Subcutaneous abdominal adipose tissue (tissue), 5 donors: ENCODE measurements at regions not wholly inside any gene's neighbourhood (a gene's known extent, or its start where the extent isn't known, plus 50 kb on each side); places are given as distances from the start of the nearest gene placed in this dataset.
"Not testable (repeated sequence)": the region's sequence is repeated elsewhere in the genome, so short reads cannot be mapped to it uniquely, and the experiment has no call there.

ENCODE experiments used
- H3K27ac ChIP-seq: one replicate; pipeline ENCODE4 v1.7.0; 2013; ENCODE audit warnings: low read depth, mild to moderate bottlenecking, inconsistent platforms, low read length, moderate library complexity
- H3K27me3 ChIP-seq, 5 donors: one replicate each; pipeline ENCODE4 v1.7.0; 2013; ENCODE audit warnings: low read length in 5 of 5, inconsistent platforms in 1 of 5; ENCODE audit not compliant: control insufficient read depth in 5 of 5, insufficient read depth in 4 of 5
- H3K36me3 ChIP-seq, 5 donors: one replicate each; pipeline ENCODE4 v1.7.0; 2013; ENCODE audit warnings: low read length in 5 of 5; ENCODE audit not compliant: control insufficient read depth in 5 of 5, insufficient read depth in 5 of 5
- H3K4me1 ChIP-seq, 5 donors: one replicate each; pipeline ENCODE4 v1.7.0; 2013; ENCODE audit warnings: low read length in 5 of 5, mild to moderate bottlenecking in 3 of 5, moderate library complexity in 1 of 5; ENCODE audit not compliant: control insufficient read depth in 5 of 5, insufficient read depth in 5 of 5
- H3K4me3 ChIP-seq, 5 donors: one replicate each; pipeline ENCODE4 v1.7.0; 2013; ENCODE audit warnings: low read length in 5 of 5, low read depth in 1 of 5
- H3K9ac ChIP-seq, 5 donors: one replicate each; pipeline ENCODE4 v1.7.0; 2013; ENCODE audit warnings: low read length in 5 of 5, mild to moderate bottlenecking in 4 of 5, moderate library complexity in 3 of 5
- H3K9me3 ChIP-seq, 5 donors: one replicate each; pipeline ENCODE4 v1.7.0; 2013; ENCODE audit warnings: low read length in 5 of 5; ENCODE audit not compliant: control insufficient read depth in 5 of 5
- donor health status: healthy.
- donor health status: healthy.
- donor health status: healthy.
- donor health status: healthy.
- donor health status: healthy.

- Histone ChIP-seq H3K27ac (no peak overlapping the region), H3K36me3 (no peaks in the 10 kb centered on the region), H3K9ac (no peak overlapping the region), H3K27me3 (peaks cover 0 to 33% (median 5%) of the 10 kb centered on the region in 5 donors), H3K9me3 (peaks cover 0 to 13% (median 9%) of the 10 kb centered on the region in 5 donors), H3K4me3 (no peak overlapping the region), H3K4me1 (peaks cover 0 to 15% (median 8%) of the 10 kb centered on the region in 5 donors)
These were observed 404.5 kb downstream of the BCOR start for GRCh38 chrX:39693298-39693697.

GRCh38 chrX:39702636-39703035, 395.1 kb downstream of the BCOR start:
- H3K4me3 ChIP-seq, H3K4me1 ChIP-seq, H3K9me3 ChIP-seq, H3K9ac ChIP-seq, H3K27ac ChIP-seq, H3K36me3 ChIP-seq: not testable (repeated sequence)
- H3K27me3 ChIP-seq = peaks cover 0 to 12% (median 7%) of the 10 kb centered on the region in 5 donors

DNA sequence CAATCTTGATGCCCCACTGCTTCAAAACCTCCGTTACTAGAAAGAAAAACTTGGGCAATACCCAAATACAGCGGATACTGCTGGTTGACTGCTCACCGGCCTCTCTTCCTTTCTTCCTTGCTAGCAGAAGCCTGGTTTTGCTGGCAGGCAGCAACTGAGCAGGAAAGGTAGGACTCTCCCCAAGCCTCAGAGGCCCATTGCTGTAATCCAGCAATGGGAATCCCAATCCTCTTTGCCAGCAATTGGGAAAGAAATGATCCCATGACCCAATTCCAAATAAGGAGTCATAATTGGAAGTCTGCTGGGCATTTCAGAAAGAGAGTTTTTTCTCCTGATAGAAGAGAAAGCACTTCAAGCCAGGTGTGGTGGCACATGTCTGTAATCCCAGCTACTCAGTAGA, 394.5 kb downstream of the BCOR start:
- Histone ChIP-seq H3K4me1 (peaks cover 0 to 2% (median 0%) of the 10 kb centered on the region in 5 donors), H3K9me3 (peaks cover 0 to 7% (median 4%) of the 10 kb centered on the region in 5 donors), H3K27ac (no peak overlapping the region), H3K27me3 (peaks cover 0 to 12% (median 7%) of the 10 kb centered on the region in 5 donors), H3K36me3 (no peaks in the 10 kb centered on the region), H3K9ac (no peak overlapping the region), H3K4me3 (no peak overlapping the region)

- Histone ChIP-seq H3K9ac (no peak overlapping the region), H3K9me3 (peaks cover 0 to 13% (median 7%) of the 10 kb centered on the region in 5 donors), H3K4me1 (peaks cover 0 to 2% (median 0%) of the 10 kb centered on the region in 5 donors), H3K27ac (no peak overlapping the region), H3K27me3 (peaks cover 0 to 13% (median 12%) of the 10 kb centered on the region in 5 donors), H3K4me3 (no peak overlapping the region), H3K36me3 (no peaks in the 10 kb centered on the region)
These were observed 393.2 kb downstream of the BCOR start for GRCh38 chrX:39704590-39704989.

- no peak overlapping the region for H3K4me3 ChIP-seq
- H3K4me1 ChIP-seq = peaks cover 0 to 2% (median 0%) of the 10 kb centered on the region in 5 donors
- peaks cover 0 to 13% (median 7%) of the 10 kb centered on the region in 5 donors for H3K9me3 ChIP-seq
- H3K27ac ChIP-seq = no peak overlapping the region
- no peaks in the 10 kb centered on the region for H3K36me3 ChIP-seq
- peaks cover 0 to 8% (median 7%) of the 10 kb centered on the region in 5 donors for H3K27me3 ChIP-seq
- no peak overlapping the region for H3K9ac ChIP-seq
These were observed 392.5 kb downstream of the BCOR start for GRCh38 chrX:39705290-39705689.

DNA sequence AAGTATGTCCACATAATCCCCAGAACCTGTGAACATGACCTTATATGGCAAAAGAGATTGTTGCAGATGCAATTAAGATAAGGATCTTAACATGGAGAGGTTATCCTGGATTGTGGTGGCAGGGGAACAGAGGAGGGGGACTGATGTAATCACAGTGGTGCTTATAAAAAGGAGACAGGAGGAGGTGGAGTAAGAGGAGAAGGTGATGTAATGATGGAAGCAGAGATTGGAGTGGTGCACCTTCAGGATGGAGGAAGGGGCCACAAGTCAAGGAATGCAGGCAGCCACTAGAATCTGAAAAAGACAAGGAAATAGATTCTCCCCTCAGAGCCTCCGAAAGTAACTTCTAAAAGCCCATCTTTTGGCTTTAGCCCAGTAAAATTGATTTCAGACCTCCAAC, 388.4 kb downstream of the BCOR start:
- Histone ChIP-seq H3K9me3 (peaks cover 0 to 11% (median 0%) of the 10 kb centered on the region in 5 donors), H3K4me3 (no peak overlapping the region), H3K27me3 (peaks cover 0 to 9% (median 2%) of the 10 kb centered on the region in 5 donors), H3K36me3 (no peaks in the 10 kb centered on the region), H3K9ac (no peak overlapping the region), H3K27ac (no peak overlapping the region), H3K4me1 (no peaks in the 10 kb centered on the region)

DNA sequence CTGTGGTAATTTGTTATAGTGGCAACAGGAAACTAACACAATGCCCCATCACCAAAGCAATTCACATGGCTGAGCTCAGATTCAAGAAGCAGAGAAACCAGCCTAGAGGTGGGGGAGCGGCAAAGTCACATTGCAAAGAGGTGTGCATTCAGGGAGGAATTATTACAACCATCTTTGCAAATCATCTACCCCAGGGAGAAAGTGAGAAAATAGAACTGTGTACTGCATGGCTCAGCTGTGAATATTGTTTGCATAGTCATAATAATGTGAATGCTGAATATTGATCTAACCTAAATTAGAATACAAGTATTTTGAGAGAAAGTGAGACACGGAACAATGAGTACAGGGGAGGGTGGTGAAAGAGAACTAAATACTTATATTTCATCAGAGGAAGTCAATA, 387.9 kb downstream of the BCOR start:
- Histone ChIP-seq H3K9me3 (peaks cover 0 to 11% (median 0%) of the 10 kb centered on the region in 5 donors), H3K36me3 (no peaks in the 10 kb centered on the region), H3K9ac (no peak overlapping the region), H3K4me3 (no peak overlapping the region), H3K27ac (no peak overlapping the region), H3K27me3 (peaks cover 0 to 12% (median 2%) of the 10 kb centered on the region in 5 donors), H3K4me1 (no peaks in the 10 kb centered on the region)

GRCh38 chrX:39710776-39711175, 387.0 kb downstream of the BCOR start:
- peaks cover 0 to 11% (median 0%) of the 10 kb centered on the region in 5 donors for H3K9me3 ChIP-seq
- H3K27ac ChIP-seq = no peak overlapping the region
- H3K9ac ChIP-seq = no peak overlapping the region
- H3K27me3 ChIP-seq = peaks cover 0 to 12% (median 5%) of the 10 kb centered on the region in 5 donors
- H3K36me3 ChIP-seq = no peaks in the 10 kb centered on the region
- H3K4me3 ChIP-seq = no peak overlapping the region
- no peaks in the 10 kb centered on the region for H3K4me1 ChIP-seq

GRCh38 chrX:39714471-39714870, 383.3 kb downstream of the BCOR start:
- Histone ChIP-seq H3K4me1 (no peaks in the 10 kb centered on the region), H3K9me3 (peaks cover 0 to 4% (median 0%) of the 10 kb centered on the region in 5 donors), H3K27me3 (peaks cover 0 to 12% (median 4%) of the 10 kb centered on the region in 5 donors), H3K36me3 (no peaks in the 10 kb centered on the region), H3K27ac (no peak overlapping the region), H3K9ac (no peak overlapping the region), H3K4me3 (no peak overlapping the region)

DNA sequence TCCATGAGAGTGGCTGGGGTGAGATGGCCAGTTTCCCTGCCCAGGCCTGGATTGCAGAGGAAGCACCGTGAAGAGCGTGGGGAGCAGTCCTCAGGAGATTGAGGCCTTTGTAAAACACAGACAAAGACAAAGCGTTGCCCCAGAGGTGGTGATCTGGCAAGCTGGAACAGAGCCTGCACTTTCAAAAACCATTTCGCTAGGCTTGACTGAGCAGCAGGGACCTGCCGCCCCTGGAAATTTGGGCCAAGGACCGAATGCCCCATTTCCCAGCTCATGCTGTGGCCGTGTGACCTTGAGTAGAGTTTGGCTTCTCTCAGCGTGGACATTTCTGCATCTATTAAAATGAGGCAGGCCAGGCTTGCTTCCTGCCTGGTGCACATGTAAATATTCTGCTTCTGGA, 381.4 kb downstream of the BCOR start:
- Histone ChIP-seq H3K9me3 (peaks cover 0 to 4% (median 0%) of the 10 kb centered on the region in 5 donors), H3K4me1 (no peaks in the 10 kb centered on the region), H3K27ac (no peak overlapping the region), H3K9ac (no peak overlapping the region), H3K36me3 (no peaks in the 10 kb centered on the region), H3K4me3 (no peak overlapping the region), H3K27me3 (peaks cover 0 to 12% (median 6%) of the 10 kb centered on the region in 5 donors)
